ENCODE measurements at regions not wholly inside any gene's neighbourhood (a gene's known extent, or its start where the extent isn't known, plus 50 kb on each side); places are given as distances from the start of the nearest gene placed in this dataset.

GRCh38 chr10:21191512-21191911 is 294.4 kb upstream of the NEBL start:
- TF ChIP-seq CTCF (IDR thresholded peaks at IDR 0.05; ENCODE audit: extremely low read depth, missing control alignments), result no peak
- no peak for DNase-seq (ENCODE audit: low spot score)

GRCh38 chr10:21184984-21185383 is 287.9 kb upstream of the NEBL start:
- TF ChIP-seq CTCF (IDR thresholded peaks at IDR 0.05; ENCODE audit: extremely low read depth, missing control alignments), result no peak
- DNase-seq (ENCODE audit: low spot score), result no peak

GRCh38 chr10:21184216-21184615 is 287.1 kb upstream of the NEBL start:
- DNase-seq (ENCODE audit: low spot score), result no peak
- TF ChIP-seq CTCF (IDR thresholded peaks at IDR 0.05; ENCODE audit: extremely low read depth, missing control alignments), result no peak

- TF ChIP-seq CTCF (IDR thresholded peaks at IDR 0.05; ENCODE audit: extremely low read depth, missing control alignments), result no peak
- no peak for DNase-seq (ENCODE audit: low spot score)
Observed at GRCh38 chr10:21183025-21183424, 285.9 kb upstream of the NEBL start.

- DNase-seq (ENCODE audit: low spot score), result no peak
- TF ChIP-seq CTCF (IDR thresholded peaks at IDR 0.05; ENCODE audit: extremely low read depth, missing control alignments), result no peak
Observed at GRCh38 chr10:21181451-21181850, 284.3 kb upstream of the NEBL start.

- DNase-seq (ENCODE audit: low spot score), result no peak
- TF ChIP-seq CTCF (IDR thresholded peaks at IDR 0.05; ENCODE audit: extremely low read depth, missing control alignments), result no peak
Observed at GRCh38 chr10:21180604-21181003, 283.5 kb upstream of the NEBL start.

- no peak for TF ChIP-seq CTCF (IDR thresholded peaks at IDR 0.05; ENCODE audit: extremely low read depth, missing control alignments)
Observed at GRCh38 chr10:21176934-21177480, 279.9 kb upstream of the NEBL start.

More at GRCh38 chr10:21176934-21177480, 279.9 kb upstream of the NEBL start:
- DNase-seq (ENCODE audit: low spot score), result no peak

Measured in GM20000 (cell line).